GM21447 (cell line): ENCODE measurements at regions not wholly inside any gene's neighbourhood (a gene's known extent, or its start where the extent isn't known, plus 50 kb on each side); places are given as distances from the start of the nearest gene placed in this dataset.
A peak's percentile ranks its signal among the peaks of the same experiment; 100 is the strongest.

Experiments
- ATAC-seq: cut with Tn5 transposase; IDR thresholded peaks from one replicate; pipeline ENCODE4 v1.9.1; 2021; ENCODE audit not compliant: unreplicated experiment

GRCh38 chr2:59622599-59623308 is 930.7 kb downstream of the BCL11A start:
- ATAC-seq = no peak

GRCh38 chr2:59604123-59604522 is 949.3 kb downstream of the BCL11A start:
- ATAC-seq = no peak

- peak; percentile 57 for ATAC-seq
These were observed 958.7 kb downstream of the BCL11A start for GRCh38 chr2:59594671-59595222.

GRCh38 chr2:59590798-59591197 is 962.7 kb downstream of the BCL11A start:
- ATAC-seq = no peak

GRCh38 chr2:59589881-59590280 is 963.6 kb downstream of the BCL11A start:
- no peak for ATAC-seq

GRCh38 chr2:59588286-59588685 is 965.2 kb downstream of the BCL11A start:
- no peak for ATAC-seq

GRCh38 chr2:59586176-59586575 is 967.3 kb downstream of the BCL11A start:
- ATAC-seq = no peak

GRCh38 chr2:59585655-59586054 is 967.8 kb downstream of the BCL11A start:
- no peak for ATAC-seq

GRCh38 chr2:59584958-59585357 is 968.5 kb downstream of the BCL11A start:
- no peak for ATAC-seq

- ATAC-seq = no peak
These were observed 970.2 kb downstream of the BCL11A start for GRCh38 chr2:59583173-59583765.

- ATAC-seq = no peak
These were observed 975.1 kb downstream of the BCL11A start for GRCh38 chr2:59578349-59578748.

- no peak for ATAC-seq
These were observed 978.3 kb downstream of the BCL11A start for GRCh38 chr2:59575191-59575590.

GRCh38 chr2:59572227-59572626 is 981.2 kb downstream of the BCL11A start:
- no peak for ATAC-seq

GRCh38 chr2:59570818-59571217 is 982.6 kb downstream of the BCL11A start:
- ATAC-seq = no peak

- no peak for ATAC-seq
These were observed 984.3 kb downstream of the BCL11A start for GRCh38 chr2:59569124-59569523.

GRCh38 chr2:59568461-59568860 is 985.0 kb downstream of the BCL11A start:
- ATAC-seq = no peak

- ATAC-seq = no peak
These were observed 986.3 kb downstream of the BCL11A start for GRCh38 chr2:59567151-59567550.

GRCh38 chr2:59566739-59567138 is 986.7 kb downstream of the BCL11A start:
- ATAC-seq = no peak

GRCh38 chr2:59561281-59561680 is 992.2 kb downstream of the BCL11A start:
- no peak for ATAC-seq

GRCh38 chr2:59560769-59561168 is 992.7 kb downstream of the BCL11A start:
- ATAC-seq = no peak

- no peak for ATAC-seq
These were observed 1012.6 kb downstream of the BCL11A start for GRCh38 chr2:59540864-59541263.

- no peak for ATAC-seq
These were observed 1015.0 kb downstream of the BCL11A start for GRCh38 chr2:59538398-59538911.
